Stimulated activated CD8-positive, alpha-beta memory T cell treated with anti-CD3 and anti-CD28 coated beads, Interleukin-4, amount 100 ng/mL, for 1 hour (primary cell): ENCODE measurements at regions not wholly inside any gene's neighbourhood (a gene's known extent, or its start where the extent isn't known, plus 50 kb on each side); places are given as distances from the start of the nearest gene placed in this dataset.

Experiments used
- DNase-seq, 2 donors: peaks; one replicate each; pipeline ENCODE4 v3.0.0-alpha.2; 2020; ENCODE audit warnings: low read depth in 2 of 2, low spot score in 1 of 2

DNA sequence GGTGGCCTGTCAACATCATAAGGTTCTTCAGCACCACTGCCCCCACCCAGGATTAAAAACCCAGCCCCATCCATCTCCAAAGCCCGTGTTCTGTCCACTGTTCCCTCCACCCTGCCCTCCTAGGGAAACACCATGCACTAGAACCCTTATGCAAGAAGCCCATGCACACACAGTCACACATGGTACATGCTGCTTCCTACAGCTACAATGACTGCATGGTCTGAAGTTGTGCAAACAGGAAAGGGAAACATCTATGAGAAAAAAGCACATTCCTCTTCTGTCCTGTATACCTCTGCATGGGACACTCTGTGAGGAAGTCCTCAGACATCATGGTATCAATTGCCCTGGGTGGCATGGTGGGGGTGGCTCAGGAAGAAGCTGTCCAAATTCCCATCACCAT, 108.6 kb upstream of the MRPS22 start:
- DNase-seq, result no peak

- no peak for DNase-seq
These were observed 107.5 kb upstream of the MRPS22 start for GRCh38 chr3:139236336-139236735.

GRCh38 chr3:139238281-139239030, 105.4 kb upstream of the MRPS22 start:
- no peak for DNase-seq

DNA sequence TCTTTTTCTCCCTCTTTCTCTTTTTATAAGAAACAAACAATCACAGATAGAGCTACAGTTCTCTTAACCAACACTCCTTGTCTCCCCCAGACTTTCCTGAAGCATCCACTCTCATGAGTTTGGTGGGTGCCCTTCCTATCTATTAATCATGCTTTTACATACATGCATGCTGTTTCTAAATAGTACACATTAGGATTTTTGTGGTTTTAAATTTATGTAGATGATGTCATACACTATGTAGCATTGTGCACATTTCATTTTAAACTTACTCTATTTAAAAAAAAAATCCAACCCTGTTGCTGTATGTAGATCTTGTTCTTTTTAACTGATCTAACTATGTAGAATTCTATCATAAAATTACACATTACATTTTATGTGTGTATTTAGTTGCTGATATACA, 104.3 kb upstream of the MRPS22 start:
- no peak for DNase-seq

DNA sequence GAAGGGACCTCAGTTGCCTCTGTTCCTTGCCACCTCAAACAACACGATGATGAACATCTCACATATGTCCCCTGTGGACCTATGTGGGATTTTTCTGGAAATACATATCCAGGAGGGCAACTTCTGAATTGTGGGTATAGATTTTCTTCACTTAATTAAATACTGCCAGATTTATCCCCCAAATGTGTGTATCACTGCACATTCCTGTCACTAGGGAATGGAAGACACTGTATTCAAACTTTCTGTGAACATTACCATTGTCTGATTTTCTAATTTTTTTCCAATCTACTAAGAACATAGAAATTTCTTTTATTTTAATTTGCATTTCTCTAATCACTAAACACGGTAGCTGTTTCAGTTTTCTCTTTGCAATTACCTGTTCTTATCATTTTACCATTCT, 102.0 kb upstream of the MRPS22 start:
- no peak for DNase-seq

GRCh38 chr3:139243710-139244109, 100.1 kb upstream of the MRPS22 start:
- no peak for DNase-seq

GRCh38 chr3:139248593-139249255, 95.1 kb upstream of the MRPS22 start:
- DNase-seq, result no peak

DNA sequence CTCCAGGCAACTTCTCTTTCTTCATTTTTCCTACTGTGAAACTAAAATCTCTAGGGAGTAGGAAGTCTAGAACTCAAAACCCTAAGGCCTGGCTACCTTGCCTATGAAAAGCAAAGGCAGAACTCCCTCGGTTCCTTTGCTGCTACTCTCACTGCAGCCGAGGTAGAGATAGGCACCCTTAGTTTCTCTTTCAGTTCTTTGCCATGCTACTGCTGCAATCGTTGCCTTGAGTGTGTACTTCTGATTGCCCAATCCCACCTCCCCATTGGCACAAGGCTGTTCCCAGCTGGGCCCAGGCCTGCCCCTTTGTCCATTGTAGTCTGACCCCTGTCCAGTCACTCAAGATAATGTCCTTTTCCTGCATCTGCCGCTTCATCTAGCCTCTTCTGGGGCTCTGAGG, 92.3 kb upstream of the MRPS22 start:
- DNase-seq, result no peak

- no peak for DNase-seq
These were observed 91.1 kb upstream of the MRPS22 start for GRCh38 chr3:139252719-139253118.

DNA sequence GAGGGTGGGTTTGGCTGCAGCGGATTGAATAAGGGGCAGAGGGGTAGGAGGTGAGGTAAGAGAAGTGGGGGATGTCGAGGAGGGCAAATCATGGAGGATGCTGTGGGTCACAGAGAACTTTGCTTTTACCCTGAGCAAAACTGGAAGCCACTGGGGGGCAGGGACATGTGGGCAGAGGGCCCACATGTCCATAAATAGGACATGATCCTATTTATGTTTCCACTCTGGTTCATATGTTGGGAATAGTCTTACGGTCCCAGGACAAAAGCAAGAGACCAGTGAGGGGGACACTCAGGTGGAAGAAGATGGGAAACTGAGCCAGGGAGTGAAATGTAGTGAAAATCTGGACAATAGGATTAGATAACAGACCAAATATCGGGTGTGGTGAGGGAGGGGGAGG, 85.5 kb upstream of the MRPS22 start:
- DNase-seq, result no peak

- DNase-seq, result no peak
These were observed 84.4 kb upstream of the MRPS22 start for GRCh38 chr3:139259398-139259797.

- DNase-seq, result no peak
These were observed 83.8 kb upstream of the MRPS22 start for GRCh38 chr3:139260041-139260486.

- no peak for DNase-seq
These were observed 82.8 kb upstream of the MRPS22 start for GRCh38 chr3:139260793-139261736.

- DNase-seq, result no peak
These were observed 81.8 kb upstream of the MRPS22 start for GRCh38 chr3:139261754-139262586.

DNA sequence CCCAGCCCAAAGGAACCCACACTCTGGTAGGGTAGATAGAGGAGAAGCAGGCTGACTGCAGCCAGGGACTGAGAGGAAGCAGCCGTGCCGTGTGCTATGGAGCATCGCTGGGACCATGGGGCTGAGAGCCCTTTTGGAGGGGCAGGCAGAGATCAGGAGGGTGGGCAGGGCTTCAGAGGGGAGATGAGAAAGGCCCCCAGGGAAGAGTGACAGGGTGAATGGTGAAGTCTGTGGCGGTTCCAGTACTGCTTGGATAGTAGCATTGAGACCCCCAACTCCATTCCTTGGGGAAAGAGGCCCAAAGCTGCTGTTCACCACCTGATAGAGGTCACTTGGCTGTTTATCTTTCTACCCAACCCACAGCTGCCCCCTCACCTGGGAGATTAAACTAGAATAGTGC, 80.0 kb upstream of the MRPS22 start:
- no peak for DNase-seq

DNA sequence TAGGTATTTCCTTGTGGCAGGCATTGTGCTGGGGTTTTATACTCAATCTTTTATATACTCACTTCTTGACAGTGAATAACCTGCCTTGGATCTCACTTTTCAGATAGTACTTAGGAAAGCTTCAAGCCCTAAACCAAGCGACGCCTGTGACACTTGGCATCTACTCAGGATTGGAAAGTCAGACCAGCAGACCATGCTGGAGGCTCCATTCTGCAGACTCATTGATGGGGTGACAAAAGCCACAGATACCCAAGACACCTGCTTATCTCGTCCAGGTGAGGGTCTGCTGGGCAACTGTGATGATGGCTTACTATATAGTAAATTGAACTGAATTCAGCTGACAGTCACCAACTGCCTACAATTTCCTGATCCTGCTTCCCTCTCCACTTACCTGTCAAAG, 79.4 kb upstream of the MRPS22 start:
- no peak for DNase-seq

DNA sequence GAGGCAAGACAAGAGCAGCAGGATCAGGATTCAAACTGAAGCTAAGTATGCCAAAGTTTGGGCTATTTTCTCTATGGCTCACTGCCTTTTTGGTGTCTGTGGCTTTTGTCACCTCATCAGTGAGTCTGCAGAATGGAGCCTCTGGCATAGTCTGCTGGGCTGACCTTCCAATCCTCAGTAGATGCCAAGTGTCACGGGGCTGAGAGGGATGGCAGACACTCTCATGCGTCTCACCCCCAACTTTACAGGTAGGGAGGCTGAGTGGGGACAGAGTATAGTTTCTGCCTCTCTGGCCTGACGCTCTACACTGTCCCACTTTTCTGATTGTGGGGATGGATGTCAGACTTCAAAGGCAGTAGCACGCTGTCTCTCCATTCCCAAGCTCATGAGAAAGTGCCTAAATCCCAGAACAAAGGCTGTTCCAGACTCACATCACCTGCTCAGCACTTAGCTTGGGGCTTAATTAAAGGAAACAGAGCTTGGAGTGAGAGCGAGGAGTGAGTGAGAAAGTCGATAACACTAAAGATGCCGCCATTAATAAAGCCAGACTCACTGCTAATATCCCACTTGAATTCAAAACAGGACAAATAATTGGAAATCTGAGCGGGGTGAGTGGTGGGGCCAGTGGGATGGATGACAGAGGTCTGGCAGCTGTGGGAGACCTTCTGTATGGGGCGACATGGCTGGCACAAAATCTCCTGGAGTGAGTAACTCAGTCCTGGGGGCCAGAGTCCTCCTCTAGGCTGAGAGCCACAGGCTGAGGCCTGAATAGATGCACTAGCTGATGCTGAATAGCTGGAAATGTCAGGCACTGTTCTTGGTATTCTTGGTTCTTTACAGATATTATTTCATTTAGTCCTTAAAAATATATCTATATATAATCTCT, 78.4 kb upstream of the MRPS22 start:
- no peak for DNase-seq

DNA sequence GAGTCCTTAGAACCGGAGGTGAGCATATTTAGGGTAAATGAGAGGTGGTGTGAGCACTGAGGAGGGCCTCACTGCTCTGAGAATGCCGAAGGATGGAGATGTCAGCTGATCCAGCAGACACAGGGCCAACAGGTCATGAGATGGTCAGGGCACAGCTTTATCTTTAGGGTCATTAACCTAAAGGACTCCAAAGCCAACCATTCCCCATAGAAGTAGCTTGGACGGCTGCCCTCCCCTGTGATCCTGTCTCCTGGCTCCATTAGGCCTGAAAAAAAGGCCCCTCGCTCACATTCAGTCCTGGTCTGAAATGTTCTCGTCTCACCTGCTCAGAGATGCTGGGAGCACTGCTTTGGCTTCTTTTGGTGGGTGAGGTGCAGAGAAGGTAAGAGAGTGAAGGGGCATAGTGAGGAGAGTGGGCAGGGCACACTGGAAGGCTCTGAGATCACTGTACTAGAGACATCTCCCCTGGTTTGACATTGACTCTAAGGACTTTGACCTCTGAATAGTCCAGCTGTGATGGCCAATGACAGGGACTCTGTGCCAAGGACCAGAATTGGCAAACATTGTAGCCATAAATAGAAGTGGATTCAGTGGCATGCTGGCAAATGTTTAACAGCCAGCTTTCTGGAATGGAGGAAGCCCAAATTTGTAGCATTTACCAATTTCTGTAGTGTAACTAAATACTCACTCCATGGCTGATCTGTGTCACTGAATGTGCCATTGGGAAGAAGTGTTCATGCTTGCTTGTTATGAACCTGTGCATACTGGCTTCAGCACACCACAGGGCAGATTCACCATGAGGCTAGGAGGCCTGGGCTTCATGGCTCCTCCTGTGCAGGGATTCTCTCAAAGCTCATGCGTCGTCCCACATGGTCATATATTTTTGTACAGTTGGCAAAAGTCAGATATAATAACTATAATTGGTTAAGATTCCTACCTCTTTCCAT, 76.2 kb upstream of the MRPS22 start:
- no peak for DNase-seq

- DNase-seq, result no peak
These were observed 73.8 kb upstream of the MRPS22 start for GRCh38 chr3:139269984-139270383.
